GM21529 (cell line): ENCODE measurements at regions not wholly inside any gene's neighbourhood (a gene's known extent, or its start where the extent isn't known, plus 50 kb on each side); places are given as distances from the start of the nearest gene placed in this dataset.
"Not testable (repeated sequence)": the region's sequence is repeated elsewhere in the genome, so short reads cannot be mapped to it uniquely, and the experiment has no call there.

Experiments used
- ATAC-seq: cut with Tn5 transposase; IDR thresholded peaks from one replicate; pipeline ENCODE4 v1.9.1; 2021; ENCODE audit not compliant: unreplicated experiment

GRCh38 chr20:48385114-48385513, 442.7 kb downstream of the PREX1 start:
- no peak for ATAC-seq

DNA sequence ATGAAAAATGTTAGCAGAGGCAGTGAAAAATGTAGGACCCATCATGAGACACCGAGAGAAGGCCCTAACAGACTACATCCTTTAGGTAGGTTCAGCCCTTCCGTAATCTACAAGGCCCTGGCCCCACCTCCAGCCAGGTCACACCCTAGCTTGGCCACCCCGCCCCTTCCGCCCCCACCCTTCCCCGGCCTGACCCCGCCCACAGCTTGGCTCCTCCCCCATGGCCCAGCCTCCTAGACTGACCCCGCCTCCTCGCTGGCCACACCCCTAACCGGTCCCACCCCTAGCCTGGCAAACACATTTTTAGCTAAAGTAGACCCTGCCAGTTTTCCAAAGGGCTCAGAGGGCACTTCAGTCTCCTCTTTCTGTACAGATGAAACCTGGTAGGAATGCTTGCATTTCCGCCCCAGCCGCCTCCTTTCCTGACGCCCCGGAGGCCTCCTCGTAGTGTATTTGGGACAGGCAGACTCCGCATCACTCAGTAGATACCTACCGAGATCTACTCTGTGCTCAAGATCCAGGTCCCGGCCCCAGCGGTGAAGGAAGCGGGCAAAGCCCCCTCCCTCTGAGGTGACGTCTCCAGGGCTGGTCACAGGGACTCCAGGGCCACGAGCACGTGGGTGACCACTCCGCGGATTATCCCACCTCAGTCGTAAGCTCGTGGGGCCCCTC, 443.5 kb downstream of the PREX1 start:
- ATAC-seq = no peak

- no peak for ATAC-seq
These were observed 444.5 kb downstream of the PREX1 start for GRCh38 chr20:48383252-48383651.

DNA sequence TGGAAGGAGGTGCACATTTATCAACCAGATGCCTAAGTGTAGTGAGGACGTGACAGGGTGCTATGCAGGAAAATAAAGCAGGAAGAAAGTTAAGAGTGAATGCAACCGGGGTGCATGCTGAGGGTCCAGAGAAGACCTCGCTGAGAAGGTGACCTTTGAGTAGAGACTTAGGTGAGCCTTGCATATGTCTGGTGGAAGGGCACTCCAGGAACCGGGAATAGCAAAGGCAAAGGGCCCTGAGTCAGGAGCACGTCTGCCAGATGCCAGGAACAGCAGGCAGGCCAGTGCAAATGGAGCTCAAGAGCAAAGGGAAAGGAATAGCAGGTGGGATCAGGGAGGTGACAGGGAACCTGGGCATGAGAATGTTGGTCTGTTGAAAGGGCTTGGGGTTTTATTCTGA, 445.5 kb downstream of the PREX1 start:
- ATAC-seq = no peak

DNA sequence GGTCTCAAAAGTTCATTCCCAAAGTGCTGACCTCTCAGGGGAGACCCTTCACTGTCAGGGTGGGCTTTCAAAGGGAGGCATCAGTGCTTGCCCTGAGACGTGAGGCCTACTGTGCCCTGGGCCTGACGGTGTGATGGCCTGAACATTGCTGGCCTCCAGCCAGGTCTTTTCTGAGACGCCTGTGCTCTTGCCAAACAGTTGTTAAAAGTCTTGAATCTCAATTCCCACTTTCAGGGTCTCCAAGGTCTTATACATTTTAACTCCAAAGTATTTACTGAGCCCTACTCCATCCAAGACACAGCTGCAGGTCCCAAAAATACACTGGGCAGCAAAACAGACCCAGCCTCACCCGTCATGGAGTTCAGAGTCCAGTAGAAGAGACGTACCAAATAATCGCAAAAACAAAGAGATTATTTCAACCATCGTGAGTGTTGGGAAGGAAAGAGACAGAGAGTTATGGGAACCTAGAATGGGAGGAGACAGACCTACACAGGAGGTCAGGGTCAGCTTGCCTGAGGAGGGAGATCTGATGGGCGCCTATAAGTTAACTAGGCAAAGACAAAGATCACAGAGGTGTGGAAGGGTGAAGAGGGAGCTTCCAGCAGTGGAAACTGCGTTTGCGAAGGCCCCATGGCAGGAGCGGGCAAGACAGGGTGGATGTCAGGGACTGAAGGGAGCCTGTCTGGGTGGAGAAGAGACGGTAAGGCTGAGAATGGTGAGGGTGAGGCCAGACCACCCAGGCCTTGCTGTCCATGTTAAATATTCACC, 446.3 kb downstream of the PREX1 start:
- no peak for ATAC-seq

DNA sequence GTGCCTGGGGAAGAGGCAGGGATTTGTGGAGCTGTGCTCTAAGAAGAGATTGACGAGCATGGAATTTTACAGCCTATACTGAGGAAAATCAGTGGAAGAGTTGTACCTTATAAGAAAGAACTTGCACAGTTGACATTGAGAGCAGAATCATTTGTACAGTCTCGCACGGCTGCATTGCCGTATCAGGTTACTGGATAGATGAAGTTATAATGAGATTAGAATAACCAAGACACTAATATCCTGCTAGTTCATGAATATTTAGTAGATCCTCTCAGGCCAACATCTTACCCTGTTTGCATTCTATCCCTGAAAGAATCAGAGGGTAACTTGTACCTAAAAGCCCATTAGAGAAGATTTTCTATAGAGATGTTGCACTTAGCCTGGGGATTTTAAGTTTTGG, 447.1 kb downstream of the PREX1 start:
- ATAC-seq = no peak

DNA sequence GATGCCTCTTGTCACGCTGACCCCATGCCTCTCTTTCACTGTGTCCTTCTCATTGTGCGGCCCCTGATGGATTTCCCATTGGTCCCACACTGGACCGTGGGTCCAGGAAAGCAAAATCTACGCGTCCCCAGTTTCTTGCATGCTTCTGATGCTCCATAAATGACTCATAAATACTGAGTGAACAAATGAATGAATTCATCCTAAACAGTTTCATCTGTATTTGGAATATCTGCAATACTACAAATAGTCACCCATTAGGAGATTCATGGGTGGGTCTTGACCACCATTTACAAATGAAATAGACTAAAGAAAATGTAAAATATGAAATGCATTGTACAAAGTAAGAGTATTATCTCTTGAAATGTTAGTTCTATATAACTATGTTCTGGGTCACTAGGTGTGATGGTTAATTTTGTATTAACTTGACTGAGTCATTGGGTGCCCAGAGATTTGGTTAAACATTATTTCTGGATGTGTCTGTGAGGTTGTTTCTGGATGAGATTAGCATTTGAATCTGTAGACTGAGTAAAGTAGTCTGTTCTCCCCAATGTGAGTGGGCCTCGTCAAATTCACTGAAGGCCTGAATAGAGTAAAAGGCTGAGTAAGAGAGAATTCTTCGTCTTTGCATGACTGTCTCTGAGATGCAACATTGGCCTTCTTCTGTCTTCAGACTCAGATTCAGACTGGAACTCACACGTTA, 448.7 kb downstream of the PREX1 start:
- ATAC-seq = no peak

DNA sequence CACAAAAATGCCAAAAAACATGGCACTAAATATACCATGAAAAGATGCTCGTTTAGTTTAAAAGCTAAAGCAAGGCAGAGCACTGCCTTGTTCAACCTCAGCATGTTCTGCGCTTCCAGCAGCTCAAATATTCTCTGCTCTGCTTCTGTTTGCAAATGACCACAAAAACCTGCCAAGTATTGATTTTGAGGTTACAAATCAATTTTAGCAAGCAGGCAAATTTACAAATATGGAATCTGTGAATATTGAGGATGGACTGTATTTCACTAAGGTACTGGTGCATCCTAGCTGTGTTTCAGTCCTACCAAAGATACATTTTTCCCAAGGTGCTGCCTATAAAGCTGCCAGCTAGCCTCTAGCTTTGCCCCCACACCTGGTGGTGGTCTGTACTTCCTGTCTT, 449.9 kb downstream of the PREX1 start:
- no peak for ATAC-seq

GRCh38 chr20:48375804-48376203, 452.0 kb downstream of the PREX1 start:
- ATAC-seq = no peak

DNA sequence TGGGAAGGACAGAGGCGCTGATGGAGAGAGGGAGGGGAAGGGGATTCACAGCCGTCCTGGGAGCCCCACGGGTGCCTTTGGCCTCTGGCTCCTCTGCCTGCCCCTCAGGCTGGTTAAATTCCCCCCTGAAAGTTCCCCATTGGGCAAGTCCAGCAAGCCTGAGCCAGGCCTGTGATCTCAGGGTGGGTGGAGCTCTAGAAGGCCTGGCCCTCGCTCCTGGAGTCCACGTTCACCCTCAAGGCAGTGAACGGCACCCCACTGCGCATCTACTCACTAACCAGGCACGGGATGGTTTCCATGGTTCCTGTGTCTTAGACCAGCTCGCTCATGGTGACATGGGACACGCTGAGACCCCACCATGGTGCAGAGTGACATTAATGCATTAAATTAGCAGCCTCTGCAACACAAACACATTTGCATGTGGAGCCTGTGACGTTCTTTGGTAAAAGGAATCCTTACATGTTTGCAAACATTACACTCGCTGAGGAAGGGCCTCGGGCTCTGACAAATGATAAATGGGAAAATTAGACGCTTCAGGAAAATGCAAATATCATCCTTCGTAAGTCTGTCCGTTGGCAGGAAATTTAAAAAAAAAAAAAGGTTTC, 452.7 kb downstream of the PREX1 start:
- no peak for ATAC-seq

- not testable (repeated sequence) for ATAC-seq
These were observed 453.5 kb downstream of the PREX1 start for GRCh38 chr20:48374031-48374907.

DNA sequence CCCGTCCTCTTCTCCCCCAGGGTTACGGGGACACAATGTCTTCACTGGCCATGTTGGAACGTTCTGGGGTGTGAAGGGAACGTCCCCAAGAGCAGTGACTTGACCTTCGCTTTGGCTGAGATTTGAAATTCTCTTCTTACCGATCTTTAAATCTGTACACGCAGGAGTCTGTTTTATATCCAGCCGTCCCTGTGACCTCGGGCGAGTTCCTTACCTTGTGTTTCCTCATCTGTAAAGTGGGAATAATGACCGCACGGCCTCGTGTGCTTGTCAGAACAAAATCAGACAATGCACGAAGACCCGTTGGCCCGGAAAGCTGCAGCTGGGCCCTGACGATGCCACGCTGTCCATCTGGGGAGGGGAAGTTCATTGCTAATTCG, 454.3 kb downstream of the PREX1 start:
- no peak for ATAC-seq

GRCh38 chr20:48372851-48373554, 454.8 kb downstream of the PREX1 start:
- not testable (repeated sequence) for ATAC-seq

GRCh38 chr20:48371211-48371610, 456.6 kb downstream of the PREX1 start:
- ATAC-seq = no peak

DNA sequence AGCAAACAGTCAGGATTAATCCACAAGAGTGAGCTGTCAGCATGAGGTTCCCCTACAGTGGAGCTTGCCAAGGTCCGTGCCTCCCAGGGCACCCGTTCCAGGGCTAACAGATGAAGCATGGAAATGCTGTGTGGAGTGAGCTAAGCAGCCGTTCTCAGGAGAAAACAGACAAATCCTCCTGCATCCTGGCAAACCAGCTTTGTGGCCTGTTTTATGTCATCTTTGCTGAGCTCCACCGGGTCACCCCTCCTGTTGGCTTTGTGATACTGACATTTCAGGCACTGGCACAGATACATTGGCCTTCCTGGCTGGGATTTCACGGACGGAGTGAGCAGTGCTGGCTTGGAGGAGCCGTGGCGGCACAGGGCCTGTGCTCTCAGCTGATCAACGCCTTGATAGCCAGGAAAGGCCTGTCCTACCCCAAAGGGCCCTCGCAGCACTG, 459.2 kb downstream of the PREX1 start:
- ATAC-seq = not testable (repeated sequence)

DNA sequence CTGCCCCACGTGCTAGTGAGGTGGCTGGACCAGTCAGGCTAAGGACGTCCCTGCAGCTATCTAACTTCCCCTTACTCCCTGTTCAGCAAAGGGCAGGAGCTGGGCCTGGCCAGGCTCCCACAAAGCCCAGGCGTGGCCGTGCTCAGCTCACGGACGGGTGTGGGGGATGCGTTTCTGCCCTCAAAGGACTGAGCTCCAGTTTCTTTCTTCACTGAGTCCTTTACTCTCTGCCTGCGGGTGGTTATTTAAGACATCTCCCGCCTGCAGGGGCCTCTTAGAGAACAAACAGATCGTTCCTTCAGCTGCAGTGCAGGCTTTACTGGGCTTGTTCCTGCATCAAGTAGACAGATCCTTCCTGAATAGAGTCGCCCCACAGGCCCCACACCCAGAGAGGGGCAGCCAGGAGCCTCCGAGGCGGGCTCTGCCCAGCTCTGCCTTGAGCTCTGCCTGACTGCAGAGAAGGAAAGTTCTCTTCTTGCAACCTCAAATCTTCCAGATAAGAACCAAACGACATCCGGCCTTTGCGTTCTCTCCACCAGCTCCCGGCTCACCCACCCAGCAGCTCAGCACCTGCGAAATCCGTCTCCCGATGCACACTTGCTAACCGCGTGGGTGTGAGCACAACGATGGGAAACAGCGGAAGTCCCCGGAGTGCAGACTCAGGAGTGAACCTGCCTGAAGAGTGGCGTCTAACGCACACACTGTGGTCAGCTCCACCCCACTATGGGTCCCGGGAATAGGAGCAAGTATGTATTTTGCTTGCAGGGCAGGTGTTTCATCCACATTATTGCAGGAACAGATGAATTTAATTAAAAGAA, 460.0 kb downstream of the PREX1 start:
- not testable (repeated sequence) for ATAC-seq

GRCh38 chr20:48366230-48366629, 461.6 kb downstream of the PREX1 start:
- ATAC-seq = no peak

- no peak for ATAC-seq
These were observed 462.9 kb downstream of the PREX1 start for GRCh38 chr20:48364688-48365421.
